ENCODE measurements at regions not wholly inside any gene's neighbourhood (a gene's known extent, or its start where the extent isn't known, plus 50 kb on each side); places are given as distances from the start of the nearest gene placed in this dataset.

DNA sequence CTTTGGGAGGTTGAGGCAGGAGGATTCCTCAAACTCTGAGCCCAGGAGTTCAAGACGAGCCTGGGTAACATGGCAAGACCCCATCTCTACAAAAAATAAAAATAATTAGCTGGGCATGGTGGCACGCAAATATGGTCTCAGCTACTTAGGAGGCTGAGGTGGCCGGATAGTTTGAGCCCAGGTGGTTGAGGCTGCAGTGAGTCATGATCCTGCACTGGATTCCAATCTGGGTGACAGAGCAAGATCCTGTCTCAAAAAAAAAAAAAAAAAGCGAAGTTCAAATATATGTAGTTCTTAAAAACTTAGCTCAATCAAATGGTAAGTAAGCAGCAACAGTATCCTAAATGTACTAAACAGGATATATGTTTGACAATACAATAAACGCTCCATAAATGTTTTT, 85.5 kb upstream of the SSTR1 start:
- DNase-seq (ENCODE audit: extremely low spot score): no peak
- CTCF ChIA-PET: no interaction called here
- POLR2A ChIA-PET: no interaction called here

GRCh38 chr14:38124506-38124905, 83.2 kb upstream of the SSTR1 start:
- ChIA-PET POLR2A (no interaction called here), CTCF (no interaction called here)
- TF ChIP-seq SP1 (IDR thresholded peaks at IDR 0.05): no peak
- TF ChIP-seq PKNOX1 (IDR thresholded peaks at IDR 0.05): no peak
- TF ChIP-seq FOXK2 (IDR thresholded peaks at IDR 0.05): no peak
- no peak for TF ChIP-seq FOXM1 (IDR thresholded peaks at IDR 0.05; ENCODE audit: borderline replicate concordance)
- no peak for TF ChIP-seq SUZ12 (IDR thresholded peaks at IDR 0.05)
- TF ChIP-seq CTBP1 (IDR thresholded peaks at IDR 0.05; ENCODE audit: borderline replicate concordance): no peak
- no peak for TF ChIP-seq FOXA1 (IDR thresholded peaks at IDR 0.05)
- TF ChIP-seq ELF4 (IDR thresholded peaks at IDR 0.05): no peak
- no peak for TF ChIP-seq TARDBP (IDR thresholded peaks at IDR 0.05)
- no peak for TF ChIP-seq HDGF (IDR thresholded peaks at IDR 0.05; ENCODE audit: borderline replicate concordance)
- TF ChIP-seq L3MBTL2 (conservative IDR thresholded peaks at IDR 0.05): no peak
- no peak for TF ChIP-seq BHLHE40 (IDR thresholded peaks at IDR 0.05; ENCODE audit: borderline replicate concordance)
- TF ChIP-seq ARNT (IDR thresholded peaks at IDR 0.05): no peak
- no peak for DNase-seq (ENCODE audit: extremely low spot score)

More for the DNA sequence above, 85.5 kb upstream of the SSTR1 start:
- no peak for TF ChIP-seq NFRKB (IDR thresholded peaks at IDR 0.05)
- TF ChIP-seq BHLHE40 (IDR thresholded peaks at IDR 0.05; ENCODE audit: borderline replicate concordance): no peak
- TF ChIP-seq SUZ12 (IDR thresholded peaks at IDR 0.05): no peak
- no peak for TF ChIP-seq FOXA1 (IDR thresholded peaks at IDR 0.05)
- TF ChIP-seq PKNOX1 (IDR thresholded peaks at IDR 0.05): no peak
- TF ChIP-seq TARDBP (IDR thresholded peaks at IDR 0.05): no peak
- TF ChIP-seq ZNF384 (IDR thresholded peaks at IDR 0.05): no peak
- TF ChIP-seq ELF4 (IDR thresholded peaks at IDR 0.05): no peak
- TF ChIP-seq FOXK2 (IDR thresholded peaks at IDR 0.05): no peak
- no peak for TF ChIP-seq L3MBTL2 (conservative IDR thresholded peaks at IDR 0.05)
- no peak for TF ChIP-seq SP1 (IDR thresholded peaks at IDR 0.05)
- TF ChIP-seq HDGF (IDR thresholded peaks at IDR 0.05; ENCODE audit: borderline replicate concordance): no peak
- TF ChIP-seq FOXM1 (IDR thresholded peaks at IDR 0.05; ENCODE audit: borderline replicate concordance): no peak
- TF ChIP-seq CTBP1 (IDR thresholded peaks at IDR 0.05; ENCODE audit: borderline replicate concordance): no peak
- no peak for TF ChIP-seq ARNT (IDR thresholded peaks at IDR 0.05)
- TF ChIP-seq LEF1 (IDR thresholded peaks at IDR 0.05; ENCODE audit: borderline replicate concordance): no peak

DNA sequence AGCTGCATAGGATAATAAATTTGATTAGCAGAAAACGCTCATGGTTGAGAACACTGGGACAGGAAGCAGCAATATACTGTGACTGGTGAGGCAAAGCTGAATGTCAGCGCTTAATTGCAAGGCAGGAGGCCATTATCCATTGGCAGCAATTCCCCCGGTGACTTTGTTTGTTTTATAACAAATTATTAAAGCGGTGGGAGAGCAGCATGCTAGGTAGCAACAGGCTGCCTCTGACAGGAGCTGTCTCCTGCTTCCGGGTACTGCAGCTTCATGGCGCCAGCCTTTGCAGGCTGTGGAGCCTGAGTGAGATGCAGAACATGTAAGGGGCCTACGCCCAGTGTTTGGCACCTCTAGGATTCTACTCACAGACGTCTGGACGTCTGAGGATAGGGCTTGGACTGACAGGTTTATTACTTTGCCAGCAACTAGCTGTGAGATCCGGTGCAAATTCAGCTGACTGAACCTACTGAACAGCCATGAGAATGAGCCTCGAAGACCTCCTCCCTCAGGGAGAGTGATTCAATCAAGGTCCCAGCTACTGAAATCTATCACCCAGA, 82.1 kb upstream of the SSTR1 start:
- TF ChIP-seq FOXA1 (IDR thresholded peaks at IDR 0.05): no peak
- TF ChIP-seq L3MBTL2 (conservative IDR thresholded peaks at IDR 0.05): no peak
- TF ChIP-seq ELF4 (IDR thresholded peaks at IDR 0.05): no peak
- peak; percentile 44; the same call in 1 of the 2 replicates for TF ChIP-seq PKNOX1 (IDR thresholded peaks at IDR 0.05)
- TF ChIP-seq NFRKB (IDR thresholded peaks at IDR 0.05): no peak
- CTCF ChIA-PET: interaction anchor here (0.5 kb wide), 1 partner anchor 62 kb away, joined by 4 read pairs; no protein-coding TSS in a partner anchor
- POLR2A ChIA-PET: no interaction called here
- DNase-seq (ENCODE audit: extremely low spot score): peak; percentile 12

DNA sequence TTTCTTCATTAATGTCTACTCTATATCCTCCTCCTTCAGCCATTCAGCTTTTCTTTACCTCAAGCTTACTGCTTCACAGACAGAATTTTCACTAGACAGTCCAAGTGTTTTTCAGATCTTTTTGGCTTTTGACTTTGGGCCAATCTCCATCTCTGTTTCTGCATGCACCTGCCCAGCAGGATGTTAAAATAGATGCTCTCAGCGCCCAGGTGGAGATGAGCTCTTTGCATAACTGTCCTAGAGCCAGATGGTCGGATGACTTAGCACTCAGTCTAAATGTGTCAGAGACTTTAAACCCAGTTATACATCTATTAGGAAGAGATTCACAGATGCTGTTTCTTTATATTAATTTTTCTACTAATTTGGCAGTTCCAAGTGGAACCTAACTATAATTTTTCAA, 80.3 kb upstream of the SSTR1 start:
- DNase-seq (ENCODE audit: extremely low spot score): no peak
- ChIA-PET POLR2A (no interaction called here), CTCF (no interaction called here)
- no peak for TF ChIP-seq ELF4 (IDR thresholded peaks at IDR 0.05)
- no peak for TF ChIP-seq HDGF (IDR thresholded peaks at IDR 0.05; ENCODE audit: borderline replicate concordance)

GRCh38 chr14:38127784-38128183, 79.9 kb upstream of the SSTR1 start:
- CTCF ChIA-PET: no interaction called here
- TF ChIP-seq SP1 (IDR thresholded peaks at IDR 0.05) (no peak), ZNF384 (IDR thresholded peaks at IDR 0.05) (no peak), L3MBTL2 (conservative IDR thresholded peaks at IDR 0.05) (no peak), FOXK2 (IDR thresholded peaks at IDR 0.05) (no peak), TARDBP (IDR thresholded peaks at IDR 0.05) (no peak)
- POLR2A ChIA-PET: no interaction called here
- DNase-seq (ENCODE audit: extremely low spot score): no peak

- TF ChIP-seq BHLHE40 (IDR thresholded peaks at IDR 0.05; ENCODE audit: borderline replicate concordance) (no peak), CTBP1 (IDR thresholded peaks at IDR 0.05; ENCODE audit: borderline replicate concordance) (no peak), SP1 (IDR thresholded peaks at IDR 0.05) (no peak), TARDBP (IDR thresholded peaks at IDR 0.05) (no peak), NFRKB (IDR thresholded peaks at IDR 0.05) (no peak), PKNOX1 (IDR thresholded peaks at IDR 0.05) (no peak), FOXK2 (IDR thresholded peaks at IDR 0.05) (no peak), HDGF (IDR thresholded peaks at IDR 0.05; ENCODE audit: borderline replicate concordance) (no peak), FOXM1 (IDR thresholded peaks at IDR 0.05; ENCODE audit: borderline replicate concordance) (no peak), ZNF384 (IDR thresholded peaks at IDR 0.05) (no peak), FOXA1 (IDR thresholded peaks at IDR 0.05) (no peak)
- DNase-seq (ENCODE audit: extremely low spot score): no peak
- ChIA-PET CTCF (no interaction called here), POLR2A (no interaction called here)
Observed at GRCh38 chr14:38128640-38129039, 79.1 kb upstream of the SSTR1 start.

Measured in HEK293T (cell line).